HTR-8/SVneo (cell line): ENCODE measurements at regions not wholly inside any gene's neighbourhood (a gene's known extent, or its start where the extent isn't known, plus 50 kb on each side); places are given as distances from the start of the nearest gene placed in this dataset.
"Not testable (repeated sequence)": the region's sequence is repeated elsewhere in the genome, so short reads cannot be mapped to it uniquely, and the experiment has no call there.

Experiments used
- DNase-seq: peaks from one replicate; pipeline ENCODE4 v3.0.0; 2011; ENCODE audit warnings: low spot score, mixed read lengths; ENCODE audit not compliant: insufficient read length
- FAIRE-seq: peaks from 2 replicates; lab custom pipeline; 2011; peaks lifted over from hg19 to GRCh38; lab: Jason Lieb, UNC

DNA sequence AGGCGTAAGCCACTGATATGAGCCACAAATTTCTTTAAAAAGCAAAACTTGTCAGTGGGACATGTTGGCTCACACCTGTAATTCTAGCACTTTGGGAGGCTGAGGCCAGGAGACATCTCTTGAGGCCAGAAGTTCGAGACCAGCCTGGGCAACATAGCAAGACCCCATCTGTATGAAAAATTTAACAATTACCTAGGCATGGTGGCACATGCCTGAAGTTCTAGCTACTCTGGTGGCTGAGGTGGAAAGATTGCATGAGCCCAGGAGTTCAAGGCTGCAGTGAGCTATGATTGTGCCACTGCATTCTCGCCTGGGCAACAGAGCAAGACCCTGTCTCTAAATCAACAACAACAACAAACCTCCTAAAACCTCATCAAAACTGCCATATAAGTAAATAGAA lies 147.6 kb upstream of the BARHL2 start:
- DNase-seq (no peak), FAIRE-seq (no peak)

DNA sequence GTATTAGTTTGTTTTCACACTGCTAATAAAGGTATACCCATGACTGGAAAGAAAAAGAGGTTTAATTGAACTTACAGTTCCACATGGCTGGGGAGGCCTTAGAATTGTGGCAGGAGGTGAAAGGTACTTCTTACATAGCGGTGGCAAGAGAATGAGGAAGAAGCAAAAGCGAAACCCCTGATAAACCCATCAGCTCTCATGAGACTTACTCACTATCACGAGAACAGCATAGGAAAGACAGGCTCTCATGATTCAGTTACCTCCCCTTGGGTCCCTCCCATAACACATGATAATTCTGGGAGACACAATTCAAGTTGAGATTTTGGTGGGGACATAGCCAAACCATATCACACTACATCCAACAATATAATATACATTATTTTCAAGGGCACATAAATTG lies 145.7 kb upstream of the BARHL2 start:
- DNase-seq (no peak), FAIRE-seq (no peak)

DNA sequence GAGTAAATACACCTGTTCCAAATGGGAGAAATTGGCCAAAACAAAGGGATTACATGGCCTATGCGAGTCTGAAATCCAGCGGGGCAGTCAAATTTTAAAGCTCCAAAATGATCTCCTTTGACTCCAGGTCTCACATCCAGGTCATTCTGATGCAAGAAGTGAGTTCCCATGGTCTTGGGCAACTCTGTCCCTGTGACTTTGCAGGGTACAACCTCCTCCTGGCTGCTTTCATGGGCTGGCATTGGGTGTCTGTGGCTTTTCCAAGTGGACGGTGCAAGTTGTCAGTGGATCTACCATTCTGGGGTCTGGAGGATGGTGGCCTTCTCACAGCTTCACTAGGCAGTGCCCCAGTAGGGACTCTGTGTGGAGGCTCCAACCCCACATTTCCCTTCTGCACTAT lies 144.3 kb upstream of the BARHL2 start:
- not testable (repeated sequence) for DNase-seq, FAIRE-seq

DNA sequence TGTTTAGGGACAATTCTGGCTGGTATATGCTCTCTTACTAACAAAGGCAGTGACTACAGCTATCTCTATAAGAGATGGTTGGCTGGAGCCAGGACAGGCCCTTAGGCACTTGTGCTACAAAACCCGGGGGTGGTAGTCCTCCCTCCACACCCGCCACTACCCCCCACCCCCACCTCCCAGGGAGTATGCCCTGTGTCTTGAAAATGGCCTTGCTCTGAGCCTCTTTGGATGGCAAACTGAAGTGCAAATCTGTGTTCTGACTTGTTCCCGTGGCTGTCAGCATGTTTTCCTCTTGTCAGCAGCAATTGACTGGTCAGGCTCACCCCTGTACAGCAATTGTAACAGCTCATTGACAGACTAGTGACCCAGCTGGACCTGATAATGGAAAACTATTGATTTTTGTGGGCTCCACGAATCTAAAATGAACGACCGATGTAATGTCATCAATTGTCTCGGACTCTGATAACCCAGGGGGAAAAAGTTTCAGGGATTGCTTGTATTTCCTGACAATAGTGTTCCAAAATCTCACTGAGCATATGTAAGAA lies 139.4 kb upstream of the BARHL2 start:
- FAIRE-seq (no peak), DNase-seq (no peak)

DNA sequence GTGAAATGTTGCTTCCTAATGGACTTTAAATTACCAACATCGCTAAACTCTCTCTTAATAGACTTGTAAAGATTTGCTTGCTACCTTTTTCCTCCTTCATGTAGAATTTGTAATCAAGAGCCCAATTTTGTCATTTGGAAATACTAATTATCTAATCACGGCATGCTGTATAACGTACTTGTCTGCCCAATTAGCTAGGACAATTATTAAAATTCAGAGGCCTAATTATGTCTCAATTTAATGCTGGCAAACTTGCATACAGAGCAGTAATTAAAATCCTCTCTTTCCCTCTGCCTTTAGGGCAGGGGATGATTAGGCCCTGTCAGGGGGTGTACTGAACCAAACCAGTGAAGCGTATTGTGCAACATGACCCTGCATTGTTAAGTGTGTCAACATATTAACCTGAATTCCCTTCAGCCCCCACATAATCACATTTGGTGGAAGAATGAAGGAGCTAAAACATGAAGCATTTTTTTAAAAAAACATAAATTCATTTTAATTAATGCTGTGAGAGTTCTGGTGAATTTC lies 137.4 kb upstream of the BARHL2 start:
- FAIRE-seq (no peak), DNase-seq (no peak)

DNA sequence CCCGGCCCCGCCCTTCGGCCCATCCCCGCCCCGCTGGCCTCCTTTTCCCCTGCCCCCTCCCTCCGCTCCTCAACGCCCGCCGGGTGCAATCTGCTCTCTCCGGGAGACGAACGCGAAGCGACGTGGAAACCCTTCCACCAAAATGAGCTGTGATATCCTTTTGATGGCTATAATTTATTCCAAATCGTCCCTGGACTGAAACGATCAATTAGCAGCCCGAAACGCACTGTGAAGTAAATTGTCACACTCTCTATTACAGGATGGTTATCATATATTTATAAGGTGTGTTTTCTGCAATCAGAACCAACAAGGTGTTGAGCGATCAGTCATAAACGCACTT lies 134.6 kb upstream of the BARHL2 start:
- FAIRE-seq (no peak), DNase-seq (no peak)

DNA sequence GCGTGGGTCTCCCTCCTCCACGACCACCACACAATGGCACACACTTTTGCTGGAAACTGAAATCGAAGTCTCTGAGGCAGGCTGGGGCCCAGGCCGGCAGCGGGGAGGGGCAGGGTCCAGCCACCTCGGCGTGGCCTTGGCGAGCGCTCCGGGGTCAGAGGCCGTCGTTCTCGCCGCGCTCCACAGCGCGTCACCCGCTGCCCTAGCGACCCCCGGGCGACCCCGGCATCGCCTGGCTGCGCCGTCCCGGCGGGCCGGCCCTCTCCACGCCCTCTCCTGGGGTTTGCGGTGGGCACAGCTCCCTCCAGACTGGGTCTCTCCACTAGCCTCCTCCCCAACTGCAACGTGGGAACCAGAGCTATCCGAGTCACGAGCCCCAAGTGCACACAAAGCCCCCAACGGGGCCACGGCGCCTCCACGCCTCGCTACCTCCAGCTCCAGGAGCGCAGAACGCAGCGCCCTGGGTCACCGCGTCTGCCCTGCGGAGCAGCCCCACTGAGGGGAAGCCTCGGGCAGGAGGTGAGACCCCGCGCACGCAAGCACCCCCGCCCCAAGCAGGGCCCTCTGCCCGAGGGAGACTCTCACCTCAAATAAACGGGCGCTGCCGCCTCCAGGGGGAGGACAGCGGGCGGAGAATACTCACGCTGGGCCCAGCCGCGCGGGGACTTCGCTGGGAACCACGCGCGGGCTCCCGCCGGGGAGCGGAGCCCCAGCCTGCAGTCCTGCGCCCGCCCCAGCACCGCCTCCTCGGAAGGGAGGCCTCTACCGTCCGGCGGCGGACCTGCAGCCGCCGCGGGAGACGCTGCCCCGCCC lies 134.0 kb upstream of the BARHL2 start:
- DNase-seq, result peak; percentile 67
- peak; percentile 85 for FAIRE-seq

DNA sequence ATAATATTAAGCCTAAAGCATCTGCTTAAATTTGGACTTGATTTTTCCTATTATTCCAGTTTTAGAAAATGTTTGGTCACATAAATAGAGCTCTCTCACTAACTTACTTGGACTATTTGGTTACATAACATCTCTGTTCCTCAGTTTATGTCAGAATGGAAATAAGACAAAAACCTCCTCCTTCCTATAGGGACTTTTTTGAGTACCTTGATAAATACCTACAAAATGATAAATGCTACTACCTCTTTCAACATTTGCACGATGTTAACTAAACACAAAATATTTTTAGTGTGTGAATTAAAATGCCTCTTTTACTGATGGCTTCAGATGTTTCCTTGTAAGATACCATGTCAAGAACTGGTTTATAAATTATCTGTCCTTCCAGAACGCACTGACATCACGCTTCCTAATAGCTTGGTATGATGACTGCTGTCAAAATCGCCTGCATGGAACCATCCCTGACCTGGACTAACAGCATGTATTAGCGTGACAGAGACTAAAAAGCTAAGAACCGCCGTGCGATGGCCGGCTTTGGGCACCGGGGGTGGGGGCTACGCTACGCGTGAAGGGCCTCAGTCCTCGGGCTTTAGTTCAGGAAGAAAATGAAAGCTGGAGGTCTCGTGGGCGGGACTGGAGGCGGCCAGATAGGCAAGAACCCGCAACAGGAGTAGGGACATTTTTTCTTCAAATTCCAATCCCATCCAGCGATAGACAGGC lies 133.2 kb upstream of the BARHL2 start:
- FAIRE-seq, result no peak
- no peak for DNase-seq

DNA sequence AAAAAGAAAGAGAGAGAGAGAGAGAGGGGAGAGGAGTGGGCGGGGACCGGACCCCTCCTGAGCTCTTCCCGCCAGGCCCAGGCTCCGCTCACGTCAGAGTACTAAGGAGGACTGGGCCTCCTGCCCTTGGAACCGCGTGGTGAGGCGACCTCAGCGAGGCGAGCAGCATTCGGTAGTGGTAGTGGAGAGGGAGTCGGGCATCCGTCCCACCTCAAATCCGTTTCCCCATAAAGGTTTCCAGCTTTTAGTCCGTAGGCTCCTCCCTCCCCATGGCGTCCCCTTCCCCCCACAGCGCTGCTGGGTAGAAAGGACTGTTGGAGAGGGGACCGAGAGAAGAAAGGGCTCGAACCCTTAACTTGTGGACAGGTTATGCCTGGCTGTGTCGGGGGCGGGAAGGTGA lies 124.4 kb upstream of the BARHL2 start:
- FAIRE-seq (no peak), DNase-seq (no peak)

DNA sequence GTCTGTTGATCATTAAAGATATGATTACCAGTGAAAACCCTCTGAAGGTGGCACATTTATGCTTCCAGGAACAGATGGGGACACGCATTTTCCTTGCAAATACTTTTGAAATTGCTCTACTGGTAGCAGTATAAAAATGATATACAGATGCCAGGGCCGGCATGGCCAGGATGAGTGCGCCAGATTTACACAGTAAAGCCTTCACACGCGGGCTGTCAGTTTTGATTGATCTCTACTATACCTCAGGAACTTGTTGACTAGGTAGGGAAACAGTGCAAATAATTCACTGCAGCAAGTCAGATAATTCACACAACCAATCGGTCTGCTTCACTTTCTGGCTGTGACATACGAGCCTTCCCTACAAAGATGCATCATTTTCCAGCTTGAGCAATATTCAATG lies 123.2 kb upstream of the BARHL2 start:
- DNase-seq (no peak), FAIRE-seq (no peak)

DNA sequence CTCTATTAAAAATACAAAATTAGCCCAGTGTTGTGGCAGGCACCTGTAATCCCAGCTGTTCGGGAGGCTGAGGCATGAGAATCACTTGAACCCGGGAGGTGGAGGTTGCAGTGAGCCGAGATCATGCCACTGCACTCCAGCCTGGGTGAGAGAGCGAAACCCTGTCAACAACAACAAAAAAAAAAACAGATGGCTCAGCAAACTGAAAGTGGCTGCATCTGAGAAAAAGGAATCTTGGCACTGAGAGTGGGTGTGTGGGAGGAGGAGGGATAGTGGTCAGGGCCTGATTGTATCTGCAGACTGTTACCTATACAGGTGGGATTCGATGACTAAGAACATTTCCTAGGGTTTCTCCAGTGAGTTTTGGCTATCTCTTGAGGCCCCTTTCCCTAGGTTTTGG lies 122.2 kb upstream of the BARHL2 start:
- DNase-seq, result no peak
- no peak for FAIRE-seq

DNA sequence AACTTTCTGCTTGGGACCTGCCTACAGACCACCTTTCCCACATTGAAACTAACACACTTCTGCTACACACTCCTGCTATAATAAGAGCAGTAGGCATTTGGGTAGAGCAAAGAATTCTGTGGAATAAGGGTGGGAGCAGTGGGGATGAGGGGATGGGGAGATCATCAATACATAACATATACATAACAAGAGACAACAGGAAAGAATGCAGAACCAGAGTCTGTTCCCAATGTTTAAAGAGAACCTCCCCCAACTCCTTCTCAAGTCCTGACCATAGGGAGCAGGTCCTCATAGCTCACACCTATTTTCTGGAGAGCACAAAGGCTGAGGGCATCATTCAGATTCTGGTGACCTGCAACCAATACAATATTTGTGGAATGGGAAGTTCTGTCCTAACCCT lies 121.6 kb upstream of the BARHL2 start:
- no peak for DNase-seq
- FAIRE-seq, result no peak

DNA sequence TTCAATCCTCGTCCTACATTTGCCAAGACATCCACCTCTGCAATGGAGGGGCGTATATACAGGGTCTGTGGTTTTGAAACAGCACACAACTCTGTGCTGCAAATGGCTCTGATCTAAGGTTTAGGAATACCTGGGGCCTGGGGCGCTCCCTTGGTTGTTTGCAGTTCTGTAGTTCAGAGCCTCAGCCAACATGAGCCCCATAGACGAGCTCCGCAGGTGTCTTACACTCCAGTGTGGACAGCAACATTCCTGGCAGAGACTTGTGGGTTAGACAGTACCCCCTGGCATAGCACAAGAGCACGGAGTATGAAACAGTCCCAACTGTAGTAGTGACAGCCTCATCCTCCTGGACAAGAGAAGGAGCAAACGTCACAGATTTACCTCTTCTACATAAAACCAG lies 120.3 kb upstream of the BARHL2 start:
- FAIRE-seq (no peak), DNase-seq (no peak)

DNA sequence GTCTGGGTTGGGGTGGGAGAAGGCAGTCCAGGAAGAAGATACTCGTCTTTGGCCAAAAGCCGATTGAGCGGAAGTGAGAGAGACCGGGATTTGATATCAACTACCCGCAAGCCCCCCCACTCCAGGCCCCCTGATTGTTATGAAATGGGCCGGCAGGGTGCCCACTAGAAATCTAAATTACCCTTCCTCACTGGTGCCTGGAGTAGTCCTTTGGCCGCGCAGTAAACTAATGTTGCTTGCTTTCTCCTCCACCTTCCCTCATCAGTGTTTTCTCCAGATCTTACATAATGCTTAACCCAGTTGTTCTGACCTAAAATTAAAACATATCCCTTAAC lies 119.2 kb upstream of the BARHL2 start:
- FAIRE-seq (no peak), DNase-seq (no peak)

DNA sequence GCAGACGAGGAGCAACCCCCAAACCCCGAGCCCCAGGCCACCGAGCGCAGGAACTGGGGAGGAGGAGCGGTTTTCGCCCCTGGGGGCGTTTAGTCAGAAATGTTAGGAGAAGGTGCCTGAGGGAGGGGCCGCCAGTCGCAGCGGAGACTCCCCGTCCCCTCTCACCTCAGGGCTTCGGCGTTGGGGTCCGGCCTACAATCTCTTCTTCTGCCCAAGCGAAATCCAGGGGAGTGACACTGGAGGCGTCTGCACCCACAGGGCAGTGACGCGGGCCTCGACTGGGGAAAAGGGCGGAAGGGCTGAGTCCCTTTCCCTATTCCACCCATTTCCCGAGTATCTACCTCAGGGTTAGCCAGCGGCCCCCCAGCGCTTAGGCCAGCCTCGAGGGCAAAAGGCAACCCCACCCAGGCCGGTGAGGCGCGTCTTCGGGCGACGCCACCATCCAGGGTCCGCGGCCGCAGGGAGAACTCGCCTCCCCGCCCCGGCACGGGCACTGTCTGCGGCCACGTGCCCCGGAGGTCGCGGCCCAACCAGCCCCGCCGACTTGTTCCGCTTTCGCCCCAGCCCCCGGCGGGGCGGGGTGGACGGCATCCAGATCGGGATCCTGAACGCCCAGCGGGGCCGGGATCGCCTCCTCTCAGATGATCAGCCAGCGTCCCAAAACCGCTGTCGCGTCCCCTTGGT lies 118.7 kb upstream of the BARHL2 start:
- DNase-seq (no peak), FAIRE-seq (no peak)

DNA sequence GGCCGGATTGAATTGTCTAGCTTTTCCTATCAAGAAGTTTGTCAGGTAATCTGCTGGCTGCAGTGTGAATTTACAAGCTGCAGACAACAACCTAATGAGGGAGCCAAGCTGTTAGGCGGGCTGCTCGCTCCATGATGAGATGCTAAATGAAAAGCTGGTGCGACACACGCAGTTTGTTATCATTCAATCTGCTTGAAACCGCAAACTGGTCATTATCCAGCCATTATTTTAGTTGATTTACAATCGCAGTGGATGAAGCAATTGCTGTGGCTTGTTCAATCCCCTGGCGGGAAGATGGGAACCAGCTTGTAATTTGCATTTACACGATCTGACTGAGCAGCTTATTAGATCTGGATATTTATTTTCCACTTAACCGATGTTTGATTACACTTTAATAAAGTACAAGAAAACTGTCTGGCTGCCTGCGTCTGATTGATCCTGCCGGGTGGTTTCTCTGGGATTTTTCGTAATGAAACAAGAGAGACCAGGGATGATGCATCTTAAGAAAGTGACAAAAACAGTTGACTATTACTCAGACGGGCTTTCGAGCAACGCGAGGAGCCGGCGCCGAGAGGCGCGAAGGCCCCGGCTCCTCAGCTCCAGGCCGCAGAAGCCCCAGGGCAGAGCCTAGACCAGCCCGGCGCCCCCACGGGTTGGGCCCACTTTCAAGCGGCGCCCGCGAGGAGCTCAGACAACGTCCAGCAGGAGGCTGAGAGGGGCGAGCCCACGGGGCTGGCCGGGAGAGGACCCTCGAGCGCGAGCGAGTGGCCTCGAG lies 118.0 kb upstream of the BARHL2 start:
- FAIRE-seq (no peak), DNase-seq (no peak)

DNA sequence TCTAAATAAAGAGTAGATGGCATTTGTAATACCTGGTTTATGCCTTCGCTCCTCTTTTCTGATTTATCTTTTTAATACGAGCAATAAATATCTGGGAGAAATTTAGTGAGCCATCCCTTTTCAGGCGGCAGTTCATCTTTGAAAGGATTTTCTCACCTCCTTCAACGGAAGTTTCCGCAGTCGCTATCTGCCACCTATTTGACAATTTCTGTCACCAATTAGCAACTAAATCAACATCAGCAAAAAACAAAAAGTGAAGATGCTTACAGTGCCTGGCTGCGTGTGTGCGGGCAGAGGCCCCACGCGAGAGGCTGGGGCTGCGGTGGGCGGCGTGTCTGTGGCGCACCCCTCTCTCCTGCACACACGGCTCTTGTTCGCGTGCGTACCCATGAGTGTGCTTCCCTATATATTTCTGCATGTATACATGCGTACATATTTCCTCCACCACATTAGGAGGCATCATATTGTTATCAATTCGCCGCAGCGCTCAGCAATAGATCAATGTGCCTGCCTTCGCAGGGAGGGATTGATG lies 117.3 kb upstream of the BARHL2 start:
- DNase-seq, result no peak
- no peak for FAIRE-seq

DNA sequence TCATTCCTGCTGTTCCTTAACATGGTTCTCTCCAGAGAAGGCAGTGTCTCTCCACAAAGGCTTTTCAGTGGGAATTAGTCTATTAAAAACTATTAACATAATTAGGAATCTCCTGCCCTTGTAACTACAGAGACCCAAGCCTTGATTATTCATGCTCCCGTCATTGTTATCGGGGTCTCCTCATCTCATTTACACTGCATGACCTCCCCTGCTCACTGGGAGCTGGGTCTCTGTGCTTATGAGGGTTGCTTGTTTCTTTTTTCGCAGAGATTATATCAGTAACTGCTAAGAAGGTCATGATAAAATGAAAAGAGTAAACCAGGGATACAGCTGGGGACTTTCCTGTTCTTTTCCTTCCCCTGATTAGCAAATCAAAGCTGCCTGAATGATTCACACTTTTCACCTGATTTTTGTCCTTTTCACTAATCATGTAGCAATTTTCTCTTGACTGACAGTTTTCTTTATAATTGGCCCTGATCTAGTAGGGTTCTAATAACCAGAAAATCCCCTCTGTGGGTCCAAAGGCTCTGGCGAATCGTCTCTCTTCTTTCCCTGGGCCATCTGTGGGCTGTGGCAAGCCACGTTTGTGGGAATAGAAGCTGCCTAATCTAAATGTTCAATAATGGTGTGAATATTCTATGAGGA lies 116.5 kb upstream of the BARHL2 start:
- DNase-seq (no peak), FAIRE-seq (no peak)

DNA sequence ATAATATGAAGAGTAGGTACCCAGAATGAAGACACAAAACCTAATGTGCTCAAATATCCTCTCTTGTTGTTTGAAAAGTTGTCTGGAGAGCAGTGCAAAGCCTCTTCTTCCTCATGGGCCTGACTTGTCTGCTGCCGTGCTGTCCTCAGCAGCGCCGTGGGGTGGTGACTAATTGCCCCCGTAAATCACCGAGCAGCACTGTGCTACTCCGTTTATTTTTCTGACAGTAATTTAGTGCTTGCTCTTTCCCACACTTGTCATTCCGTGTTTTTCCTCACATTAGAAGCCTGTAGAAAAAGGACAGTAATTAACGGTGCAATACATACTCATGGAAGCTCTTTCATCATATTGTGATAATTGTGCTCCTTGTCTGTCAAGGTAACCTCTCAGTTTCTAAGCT lies 114.8 kb upstream of the BARHL2 start:
- FAIRE-seq, result no peak
- DNase-seq, result no peak

DNA sequence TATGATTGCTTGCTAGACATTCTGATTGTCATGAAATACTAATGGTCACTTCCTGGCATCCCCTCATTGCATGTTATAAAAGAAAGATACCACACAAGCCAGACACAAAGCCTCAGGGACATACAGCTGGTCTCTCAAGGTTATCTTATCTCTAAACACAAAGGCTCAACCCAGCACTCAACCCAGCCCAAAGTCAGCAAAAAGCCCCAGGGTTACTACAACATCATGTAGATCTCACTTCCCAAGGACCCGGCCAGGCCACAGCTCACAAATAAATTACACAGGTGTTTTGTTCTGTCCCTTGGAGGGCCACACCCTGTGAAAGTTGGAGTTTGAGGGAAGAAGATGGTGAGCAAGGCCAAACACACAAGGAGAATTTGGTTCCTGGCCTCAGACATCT lies 109.7 kb upstream of the BARHL2 start:
- no peak for DNase-seq
- FAIRE-seq, result no peak
